MM.1S (cell line): ENCODE measurements at regions not wholly inside any gene's neighbourhood (a gene's known extent, or its start where the extent isn't known, plus 50 kb on each side); places are given as distances from the start of the nearest gene placed in this dataset.

ENCODE experiments used
- DNase-seq: peaks from one replicate; pipeline ENCODE4 v3.0.0-alpha.2; 2015
- H2AFZ ChIP-seq: fragments of 300-600 bp; sonication (generic); 2 replicates; pipeline ENCODE4 v1.6.0; 2016; ENCODE audit warnings: antibody characterized with exemption, low read length
- H3F3A ChIP-seq: fragments of 300-600 bp; sonication (generic); 2 replicates; pipeline ENCODE4 v1.6.1; 2016; ENCODE audit warnings: mild to moderate bottlenecking, antibody characterized with exemption, low read length, moderate library complexity, mixed read lengths; ENCODE audit not compliant: insufficient read depth
- H3K27ac ChIP-seq: fragments of 300-600 bp; sonication (generic); 2 replicates; pipeline ENCODE4 v1.5.1; 2016; ENCODE audit warnings: mild to moderate bottlenecking, low read length
- H3K27me3 ChIP-seq: fragments of 300-600 bp; sonication (generic); replicated peaks from 2 replicates; pipeline ENCODE4 v1.6.0; 2016; ENCODE audit warnings: low read length; ENCODE audit not compliant: insufficient read depth
- H3K36me3 ChIP-seq: fragments of 300-600 bp; sonication (generic); replicated peaks from 2 replicates; pipeline ENCODE4 v1.6.1; 2016; ENCODE audit warnings: mild to moderate bottlenecking, low read length, mixed read lengths; ENCODE audit not compliant: insufficient read depth
- H3K4me1 ChIP-seq: fragments of 300-600 bp; sonication (generic); 2 replicates; pipeline ENCODE4 v1.6.1; 2016; ENCODE audit warnings: low read length, mixed read lengths
- H3K4me2 ChIP-seq: fragments of 300-600 bp; sonication (generic); 2 replicates; pipeline ENCODE4 v1.6.0; 2016; ENCODE audit warnings: low read depth, low read length
- H3K4me3 ChIP-seq: fragments of 300-600 bp; sonication (generic); 2 replicates; pipeline ENCODE4 v1.5.1; 2016; ENCODE audit warnings: low read length, mixed read lengths
- H3K79me2 ChIP-seq: fragments of 300-600 bp; sonication (generic); 2 replicates; pipeline ENCODE4 v1.6.1; 2016; ENCODE audit warnings: mixed run types, low read length, mixed read lengths
- H3K9ac ChIP-seq: fragments of 300-600 bp; sonication (generic); 2 replicates; pipeline ENCODE4 v1.6.1; 2016; ENCODE audit warnings: low read length, mixed read lengths
- H3K9me2 ChIP-seq: fragments of 300-600 bp; sonication (generic); replicated peaks from 2 replicates; pipeline ENCODE4 v1.6.1; 2016; ENCODE audit warnings: mild to moderate bottlenecking, low read length, mixed read lengths; ENCODE audit not compliant: insufficient read depth
- H3K9me3 ChIP-seq: fragments of 300-600 bp; sonication (generic); replicated peaks from 2 replicates; pipeline ENCODE4 v1.6.1; 2016; ENCODE audit warnings: mild to moderate bottlenecking, low read length, mixed read lengths; ENCODE audit not compliant: insufficient read depth
- H4K20me1 ChIP-seq: fragments of 300-600 bp; sonication (generic); 2 replicates; pipeline ENCODE4 v1.6.1; 2016; ENCODE audit warnings: mild to moderate bottlenecking, low read length, moderate library complexity, mixed read lengths; ENCODE audit not compliant: insufficient read depth
- CTCF ChIP-seq: fragments of 300-600 bp; sonication (generic); IDR thresholded peaks from 2 replicates; pipeline ENCODE4 v1.5.1; 2016; ENCODE audit warnings: antibody characterized with exemption, low read length, mixed read lengths
- EZH2 ChIP-seq: fragments of 300-600 bp; sonication (generic); optimal IDR thresholded peaks from 2 replicates; pipeline ENCODE3; 2017; ENCODE audit warnings: low read depth, mild to moderate bottlenecking, antibody characterized with exemption, low read length, mixed read lengths
- EZH2phosphoT487 ChIP-seq: fragments of 300-600 bp; sonication (generic); IDR thresholded peaks from 2 replicates; pipeline ENCODE4 v1.6.1; 2018; ENCODE audit warnings: antibody characterized with exemption, low read length

DNA sequence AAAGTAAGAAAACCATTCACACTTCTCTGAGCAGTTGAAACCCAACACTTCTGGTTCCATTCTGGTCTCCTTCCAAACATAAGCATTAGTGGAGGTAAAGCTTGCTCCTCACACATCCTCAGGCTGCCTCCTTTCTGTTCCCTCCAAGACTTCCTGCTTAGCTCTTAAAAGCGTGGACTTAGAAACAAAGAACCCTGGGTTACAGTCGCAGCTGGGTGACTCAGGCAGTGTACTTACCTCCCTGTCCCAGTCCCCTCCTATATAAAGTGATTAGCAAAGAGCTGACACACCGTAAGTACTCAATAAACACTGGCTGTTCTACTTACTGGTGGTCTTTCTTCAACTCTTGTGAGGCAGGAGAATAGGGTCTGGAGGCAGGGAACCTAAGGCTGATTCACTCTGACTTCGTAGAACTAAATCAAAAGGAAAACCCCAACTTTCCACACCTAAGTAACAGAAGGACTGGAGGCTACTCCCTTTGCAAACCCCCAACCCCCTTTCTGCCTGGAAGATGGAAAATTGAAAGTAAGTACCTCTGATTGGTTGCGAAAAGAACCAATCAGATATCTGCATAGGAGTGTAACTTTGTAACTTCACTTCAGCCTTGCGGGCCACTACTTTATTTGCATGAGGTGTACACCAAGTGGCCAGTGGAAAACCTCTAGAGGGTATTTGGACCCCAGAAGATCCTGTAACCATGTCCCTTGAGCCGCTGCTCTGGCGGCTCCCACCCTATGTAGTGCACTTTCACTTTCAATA is 165.4 kb downstream of the SUCLA2 start:
- Histone ChIP-seq H3K9me3 (no peaks in the 10 kb centered on the region), H3K4me1 (no peaks in the 10 kb centered on the region), H4K20me1 (no peaks in the 10 kb centered on the region), H3K27me3 (no peaks in the 10 kb centered on the region), H2AFZ (no peak overlapping the region), H3K36me3 (no peaks in the 10 kb centered on the region), H3K27ac (no peak overlapping the region), H3F3A (no peaks in the 10 kb centered on the region), H3K4me2 (no peak overlapping the region), H3K9me2 (no peaks in the 10 kb centered on the region), H3K4me3 (no peak overlapping the region), H3K79me2 (no peaks in the 10 kb centered on the region), H3K9ac (no peak overlapping the region)
- no peak for TF ChIP-seq EZH2phosphoT487
- no peak for TF ChIP-seq CTCF
- TF ChIP-seq EZH2, result no peak
- DNase-seq, result no peak

GRCh38 chr13:47832458-47832972 is 168.6 kb downstream of the SUCLA2 start:
- H3K9me3 ChIP-seq, result no peaks in the 10 kb centered on the region
- H3K4me1 ChIP-seq, result no peaks in the 10 kb centered on the region
- TF ChIP-seq EZH2 (no peak), EZH2phosphoT487 (no peak), CTCF (no peak)
- H3K27ac ChIP-seq, result no peak overlapping the region
- H4K20me1 ChIP-seq, result no peaks in the 10 kb centered on the region
- no peaks in the 10 kb centered on the region for H3K9me2 ChIP-seq
- H3K36me3 ChIP-seq, result no peaks in the 10 kb centered on the region
- no peak for DNase-seq
- no peak overlapping the region for H3K4me2 ChIP-seq
- H3K79me2 ChIP-seq, result no peaks in the 10 kb centered on the region
- no peak overlapping the region for H3K4me3 ChIP-seq
- H3F3A ChIP-seq, result no peaks in the 10 kb centered on the region
- no peaks in the 10 kb centered on the region for H3K27me3 ChIP-seq
- no peak overlapping the region for H3K9ac ChIP-seq
- H2AFZ ChIP-seq, result no peak overlapping the region

DNA sequence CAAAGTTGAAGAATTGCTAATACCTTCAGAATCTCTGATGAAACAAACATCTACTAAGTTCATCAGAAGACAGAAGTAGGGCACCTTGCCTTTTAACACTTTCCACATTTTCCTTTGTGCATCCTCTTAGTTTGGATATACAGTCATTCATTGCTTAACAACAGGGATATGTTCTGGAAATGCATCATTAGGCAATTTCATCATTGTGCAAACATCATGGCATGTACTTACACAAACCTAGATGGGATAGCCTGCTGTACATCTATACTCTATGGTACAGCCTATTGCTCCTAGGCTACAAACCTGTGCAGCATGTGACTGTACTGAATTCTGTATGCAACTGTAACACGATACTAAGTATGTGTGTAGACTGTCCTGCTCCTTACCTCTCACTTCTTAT is 169.8 kb downstream of the SUCLA2 start:
- Histone ChIP-seq H3K36me3 (no peaks in the 10 kb centered on the region), H3K4me2 (no peak overlapping the region), H3K27me3 (no peaks in the 10 kb centered on the region), H3K79me2 (no peaks in the 10 kb centered on the region), H3K9me3 (no peaks in the 10 kb centered on the region), H3K9me2 (no peaks in the 10 kb centered on the region), H3K9ac (no peak overlapping the region), H2AFZ (no peak overlapping the region), H3F3A (no peaks in the 10 kb centered on the region), H3K4me3 (no peak overlapping the region), H3K27ac (no peak overlapping the region), H3K4me1 (no peaks in the 10 kb centered on the region), H4K20me1 (no peaks in the 10 kb centered on the region)
- TF ChIP-seq EZH2phosphoT487, result no peak
- no peak for TF ChIP-seq EZH2
- no peak for TF ChIP-seq CTCF
- DNase-seq, result no peak
